HFFc6 (cell line): ENCODE measurements at regions not wholly inside any gene's neighbourhood (a gene's known extent, or its start where the extent isn't known, plus 50 kb on each side); places are given as distances from the start of the nearest gene placed in this dataset.

ENCODE experiments used
- DNase-seq: peaks from one replicate; pipeline ENCODE4 v3.0.0-alpha.2; 2018
- H3K27ac Mint-ChIP-seq: 2 replicates; pipeline ENCODE4 v1.8.0; 2020; ENCODE audit warnings: mild to moderate bottlenecking, mixed read lengths
- H3K27me3 Mint-ChIP-seq: 2 replicates; pipeline ENCODE4 v1.8.0; 2021; ENCODE audit warnings: mild to moderate bottlenecking, moderate library complexity, mixed read lengths; ENCODE audit not compliant: insufficient read depth
- H3K36me3 Mint-ChIP-seq: 2 replicates; pipeline ENCODE4 v1.8.0; 2021; ENCODE audit warnings: low read depth, mixed read lengths
- H3K4me1 Mint-ChIP-seq: 2 replicates; pipeline ENCODE4 v1.8.0; 2020; ENCODE audit warnings: low read depth, mixed read lengths
- H3K4me3 Mint-ChIP-seq: 2 replicates; pipeline ENCODE4 v1.8.0; 2020; ENCODE audit warnings: mild to moderate bottlenecking, moderate library complexity, mixed read lengths
- H3K9me3 Mint-ChIP-seq: 2 replicates; pipeline ENCODE4 v1.8.0; 2020; ENCODE audit warnings: mild to moderate bottlenecking, mixed read lengths
- TF ChIP-seq, protein P1 (sequence below): fragments of 200-600 bp; sonication (generic); IDR thresholded peaks from 2 replicates; pipeline ENCODE4 v1.5.0; 2021; ENCODE audit warnings: antibody characterized with exemption, mild to moderate bottlenecking

DNA sequence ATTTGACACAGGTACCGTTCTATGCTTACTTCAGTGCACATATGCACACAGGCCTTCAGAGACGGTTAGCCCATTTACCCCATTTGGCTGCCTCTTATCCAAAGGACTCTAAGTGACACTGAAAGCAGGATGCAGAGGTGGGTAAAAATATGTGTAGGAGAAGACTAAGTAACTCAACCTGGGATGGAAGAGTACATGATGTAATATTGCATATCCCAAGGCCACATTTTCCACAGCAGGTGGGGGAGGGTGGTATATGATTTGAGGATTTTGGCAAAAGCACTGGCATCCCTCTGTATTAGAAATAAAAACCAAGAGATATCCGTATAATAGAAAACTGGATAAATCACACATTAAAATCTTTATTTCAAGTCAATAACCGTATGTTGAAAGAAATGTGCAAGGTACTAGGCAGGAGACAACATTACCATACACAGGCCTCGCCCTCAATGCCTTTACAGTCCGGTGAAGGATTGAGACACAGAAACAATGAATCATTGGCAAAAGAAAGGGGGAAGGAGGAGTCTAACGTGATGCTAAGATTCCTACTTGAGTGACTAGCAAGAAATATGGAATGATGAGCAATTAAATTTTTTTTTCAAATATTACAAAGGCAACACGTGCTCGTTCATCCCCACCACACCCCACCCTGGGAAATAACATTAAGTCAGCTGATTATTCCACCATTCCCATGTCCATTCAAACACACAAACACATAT, 161.0 kb upstream of the RASGEF1B start:
- H3K27ac Mint-ChIP-seq = no peak overlapping the region
- H3K9me3 Mint-ChIP-seq = peaks cover 34% of the 10 kb centered on the region
- no peaks in the 10 kb centered on the region for H3K4me1 Mint-ChIP-seq
- no peak for DNase-seq
- TF ChIP-seq, protein P1, sequence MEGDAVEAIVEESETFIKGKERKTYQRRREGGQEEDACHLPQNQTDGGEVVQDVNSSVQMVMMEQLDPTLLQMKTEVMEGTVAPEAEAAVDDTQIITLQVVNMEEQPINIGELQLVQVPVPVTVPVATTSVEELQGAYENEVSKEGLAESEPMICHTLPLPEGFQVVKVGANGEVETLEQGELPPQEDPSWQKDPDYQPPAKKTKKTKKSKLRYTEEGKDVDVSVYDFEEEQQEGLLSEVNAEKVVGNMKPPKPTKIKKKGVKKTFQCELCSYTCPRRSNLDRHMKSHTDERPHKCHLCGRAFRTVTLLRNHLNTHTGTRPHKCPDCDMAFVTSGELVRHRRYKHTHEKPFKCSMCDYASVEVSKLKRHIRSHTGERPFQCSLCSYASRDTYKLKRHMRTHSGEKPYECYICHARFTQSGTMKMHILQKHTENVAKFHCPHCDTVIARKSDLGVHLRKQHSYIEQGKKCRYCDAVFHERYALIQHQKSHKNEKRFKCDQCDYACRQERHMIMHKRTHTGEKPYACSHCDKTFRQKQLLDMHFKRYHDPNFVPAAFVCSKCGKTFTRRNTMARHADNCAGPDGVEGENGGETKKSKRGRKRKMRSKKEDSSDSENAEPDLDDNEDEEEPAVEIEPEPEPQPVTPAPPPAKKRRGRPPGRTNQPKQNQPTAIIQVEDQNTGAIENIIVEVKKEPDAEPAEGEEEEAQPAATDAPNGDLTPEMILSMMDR = no peak
- H3K36me3 Mint-ChIP-seq = no peaks in the 10 kb centered on the region; the same call in 1 of the 2 replicates
- no peak overlapping the region for H3K4me3 Mint-ChIP-seq
- H3K27me3 Mint-ChIP-seq = no peaks in the 10 kb centered on the region

DNA sequence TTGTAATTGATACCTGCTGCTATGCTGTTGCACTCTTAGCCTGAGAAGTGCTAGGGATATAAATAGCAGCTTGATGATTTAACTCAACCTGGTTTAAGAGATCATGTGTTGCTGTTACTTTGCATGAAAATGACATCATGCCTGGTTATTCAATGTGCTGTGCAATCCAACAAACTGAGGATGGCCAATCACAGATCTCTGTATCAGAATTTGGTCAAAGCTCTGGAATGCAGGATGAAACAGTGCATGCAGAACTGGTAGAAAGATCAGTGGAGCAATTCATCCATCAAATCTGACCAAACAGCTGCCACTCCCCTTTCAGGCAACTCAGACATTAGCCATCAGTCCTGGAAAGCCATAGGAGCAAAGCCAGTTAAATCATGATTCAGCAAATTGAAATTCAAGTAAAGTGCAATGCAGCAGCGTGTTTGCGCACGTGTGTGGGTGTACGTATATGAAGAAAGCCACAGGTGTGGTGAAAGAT, 160.3 kb upstream of the RASGEF1B start:
- Mint-ChIP-seq H3K4me1 (no peaks in the 10 kb centered on the region), H3K4me3 (no peak overlapping the region), H3K36me3 (no peaks in the 10 kb centered on the region; the same call in 1 of the 2 replicates), H3K27me3 (no peaks in the 10 kb centered on the region), H3K27ac (no peak overlapping the region), H3K9me3 (peaks cover 36% of the 10 kb centered on the region)
- DNase-seq = no peak
- TF ChIP-seq, protein P1 = no peak

DNA sequence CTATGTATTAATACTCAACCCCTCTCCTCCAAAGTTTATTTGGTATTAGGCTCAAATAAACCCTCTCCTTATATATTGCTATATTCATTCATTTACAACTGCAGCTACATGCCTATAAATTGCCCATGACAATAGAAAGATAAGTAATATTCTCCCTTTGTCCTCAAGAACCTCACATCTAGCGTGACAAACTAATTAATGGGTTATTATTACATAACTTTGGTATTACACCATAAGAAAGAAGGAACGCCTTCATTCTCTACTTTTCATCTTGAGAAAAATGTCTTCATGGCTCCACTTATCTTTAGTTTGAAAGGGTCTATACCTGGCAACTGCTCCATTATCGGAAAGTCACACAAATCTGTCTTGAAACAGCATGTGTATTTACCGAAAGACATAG, 157.7 kb upstream of the RASGEF1B start:
- Mint-ChIP-seq H3K27ac (no peak overlapping the region), H3K9me3 (peaks cover 42% of the 10 kb centered on the region), H3K4me3 (no peak overlapping the region), H3K36me3 (no peaks in the 10 kb centered on the region; the same call in 1 of the 2 replicates), H3K4me1 (no peaks in the 10 kb centered on the region), H3K27me3 (no peaks in the 10 kb centered on the region)
- TF ChIP-seq, protein P1 = no peak
- DNase-seq = no peak

DNA sequence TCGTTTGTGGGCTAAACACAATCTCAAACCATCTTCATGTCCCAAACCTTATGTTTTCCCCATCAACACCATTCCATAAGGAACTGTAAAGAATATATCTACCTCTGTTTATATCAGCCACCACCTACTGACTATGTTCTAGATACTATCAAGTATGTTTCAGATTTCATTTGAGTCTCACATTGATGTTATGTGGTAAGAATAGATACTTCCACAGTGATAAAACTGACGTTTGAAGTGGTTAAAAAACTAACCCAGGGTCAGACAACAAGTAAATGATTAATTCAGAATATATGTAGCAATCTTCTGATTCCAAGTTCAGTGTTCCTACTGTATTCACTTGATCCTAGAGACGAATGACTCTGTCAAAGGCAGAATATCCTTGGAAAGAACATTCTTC, 156.8 kb upstream of the RASGEF1B start:
- Mint-ChIP-seq H3K4me1 (no peaks in the 10 kb centered on the region), H3K4me3 (no peak overlapping the region), H3K9me3 (peaks cover 40% of the 10 kb centered on the region), H3K36me3 (no peaks in the 10 kb centered on the region; the same call in 1 of the 2 replicates), H3K27ac (no peak overlapping the region), H3K27me3 (no peaks in the 10 kb centered on the region)
- DNase-seq = no peak
- TF ChIP-seq, protein P1 = no peak

DNA sequence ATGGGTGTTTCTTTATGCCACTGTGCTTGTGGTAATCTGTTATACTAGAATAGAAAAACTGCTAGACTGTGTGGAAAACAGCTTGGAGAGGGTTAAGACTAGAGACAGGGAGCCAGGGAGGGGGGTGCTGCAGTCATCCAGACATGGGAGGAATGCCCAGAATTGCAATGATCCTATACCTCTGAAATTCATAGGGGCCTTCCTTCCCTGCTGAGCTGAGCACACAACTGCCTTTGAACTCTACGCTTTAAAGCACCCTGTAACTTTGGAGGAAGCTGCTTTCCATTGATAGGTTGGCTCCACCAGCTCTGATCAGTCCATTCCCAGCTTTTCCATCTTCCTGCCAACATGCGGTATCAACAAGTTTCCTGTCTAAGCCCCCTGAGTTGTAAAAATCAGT, 155.9 kb upstream of the RASGEF1B start:
- no peak overlapping the region for H3K4me3 Mint-ChIP-seq
- TF ChIP-seq, protein P1 = no peak
- H3K36me3 Mint-ChIP-seq = no peaks in the 10 kb centered on the region; the same call in 1 of the 2 replicates
- H3K27me3 Mint-ChIP-seq = no peaks in the 10 kb centered on the region
- H3K4me1 Mint-ChIP-seq = no peaks in the 10 kb centered on the region
- no peak overlapping the region for H3K27ac Mint-ChIP-seq
- no peak for DNase-seq
- H3K9me3 Mint-ChIP-seq = peaks cover 40% of the 10 kb centered on the region
